K562 (cell line): ENCODE measurements at regions not wholly inside any gene's neighbourhood (a gene's known extent, or its start where the extent isn't known, plus 50 kb on each side); places are given as distances from the start of the nearest gene placed in this dataset.

Source experiments
- ATAC-seq: fragments of 200-7000 bp; cut with Tn5 transposase; 3 replicates; pipeline ENCODE4 v1.9.1; 2020; ENCODE audit warnings: moderate library complexity
- BruUV-seq: library from RNA; stranded (reverse); fragments of 400-500 nt; replicated peaks from 2 replicates; lab custom pipeline; 2021; lab: Mats Ljungman, UMichigan
- CTCF ChIA-PET: fragments of 300-600 bp; formaldehyde crosslinking; extraction: SDS; loops from one replicate; lab custom pipeline; 2021; ENCODE audit warnings: low intra/inter-chr PET ratio; lab: Yijun Ruan, JAX
- POLR2A ChIA-PET: fragments of 300-600, 350-650 bp; sonication (Branson Sonifier 250); formaldehyde crosslinking; extraction: SDS; loops from one replicate; lab custom pipeline; 2021; ENCODE audit warnings: antibody characterized with exemption, inconsistent platforms; lab: Yijun Ruan, JAX
- DNase-seq, 4 experiments: peaks; one replicate each; pipeline versions ENCODE4 v3.0.0 to v3.0.0-alpha.2; 2011 to 2018; ENCODE audit warnings: low spot score in 3 of 4, mixed read lengths in 3 of 4; ENCODE audit errors: extremely low read depth in 1 of 4
- FAIRE-seq: peaks from 2 replicates; lab custom pipeline; 2011; peaks lifted over from hg19 to GRCh38; lab: Jason Lieb, UNC
- H2AFZ ChIP-seq: 2 replicates; pipeline ENCODE4 v1.6.0; 2011; ENCODE audit warnings: low read depth, low read length, control low read depth, inconsistent platforms
- H3K27ac ChIP-seq: fragments of 200-600 bp; 3 replicates; pipeline ENCODE4 v1.8.0; 2011; ENCODE audit warnings: low read depth, mild to moderate bottlenecking, control low read depth, inconsistent platforms, low read length, moderate library complexity, mixed read lengths; ENCODE audit errors: extremely low read depth
- H3K27me3 ChIP-seq, 2 experiments: fragments of 300-600 bp in 1 of 2; 2 replicates in 1 of 2; 3 replicates in 1 of 2; pipeline versions ENCODE4 v1.6.0 to v1.8.0; 2011; ENCODE audit warnings: inconsistent platforms in 2 of 2, low read length in 2 of 2, mild to moderate bottlenecking in 1 of 2, mixed read lengths in 1 of 2, moderate library complexity in 1 of 2; ENCODE audit not compliant: control insufficient read depth in 2 of 2, insufficient read depth in 2 of 2
- H3K36me3 ChIP-seq: fragments of 300-600 bp; 3 replicates; pipeline ENCODE4 v1.8.0; 2011; ENCODE audit warnings: mild to moderate bottlenecking, low read length, inconsistent platforms; ENCODE audit not compliant: control insufficient read depth, insufficient read depth
- H3K4me1 ChIP-seq, 2 experiments: fragments of 200-600 bp in 1 of 2; replicated peaks in 1 of 2; 2 replicates in 1 of 2; 3 replicates in 1 of 2; pipeline versions ENCODE4 v1.5.1 to v1.8.0; 2011; ENCODE audit warnings: inconsistent platforms in 2 of 2, low read length in 2 of 2, mild to moderate bottlenecking in 1 of 2, mixed read lengths in 1 of 2, moderate library complexity in 1 of 2; ENCODE audit not compliant: control insufficient read depth in 2 of 2, insufficient read depth in 2 of 2
- H3K4me2 ChIP-seq: 2 replicates; pipeline ENCODE4 v1.6.1; 2011; ENCODE audit warnings: low read length, control low read depth, inconsistent platforms, mixed read lengths; ENCODE audit not compliant: insufficient read depth
- H3K4me3 ChIP-seq: fragments of 200-600 bp; sonication (generic), shearing (Covaris generic); 2 replicates; pipeline ENCODE4 v1.5.1; 2016; ENCODE audit warnings: control low read depth, inconsistent platforms
- H3K79me2 ChIP-seq: fragments of 200-600 bp; 3 replicates; pipeline ENCODE4 v1.8.0; 2011; ENCODE audit warnings: low read length, inconsistent platforms; ENCODE audit not compliant: control insufficient read depth, insufficient read depth
- H3K9ac ChIP-seq, 2 experiments: 2 replicates each; pipeline versions ENCODE4 v1.6.0 to v1.6.1; 2011; ENCODE audit warnings: low read depth in 2 of 2, low read length in 2 of 2, control low read depth in 1 of 2, inconsistent platforms in 1 of 2, mild to moderate bottlenecking in 1 of 2, mixed read lengths in 1 of 2; ENCODE audit not compliant: insufficient read depth in 1 of 2
- H3K9me1 ChIP-seq: one replicate; pipeline ENCODE4 v1.6.0; 2011; ENCODE audit warnings: inconsistent platforms, mild to moderate bottlenecking, low read length, moderate library complexity; ENCODE audit not compliant: control insufficient read depth, insufficient read depth
- H3K9me3 ChIP-seq: replicated peaks from 2 replicates; pipeline ENCODE4 v1.5.1; 2011; ENCODE audit warnings: low read depth, low read length, inconsistent platforms; ENCODE audit not compliant: control insufficient read depth, insufficient read depth
- H4K20me1 ChIP-seq: replicated peaks from 2 replicates; pipeline ENCODE4 v1.6.1; 2011; ENCODE audit warnings: low read length, inconsistent platforms, mixed read lengths; ENCODE audit not compliant: control insufficient read depth, insufficient read depth
- ARID1B ChIP-seq: fragments of 450-650 bp; IDR thresholded peaks from 2 replicates; pipeline ENCODE4 v1.6.1; 2016; ENCODE audit warnings: antibody characterized with exemption, mild to moderate bottlenecking, inconsistent platforms
- ATF7 ChIP-seq: fragments of 450-650 bp; IDR thresholded peaks from 2 replicates; pipeline ENCODE4 v1.7.1; 2014; ENCODE audit warnings: mild to moderate bottlenecking, moderate library complexity
- CC2D1A ChIP-seq: fragments of 450-650 bp; IDR thresholded peaks from 2 replicates; pipeline ENCODE4 v1.6.1; 2017; ENCODE audit warnings: mild to moderate bottlenecking
- CREBBP ChIP-seq: IDR thresholded peaks from one replicate; pipeline ENCODE4 v1.6.1; 2012; ENCODE audit warnings: low read depth, mild to moderate bottlenecking, control low read depth, inconsistent platforms, low read length
- CTCF ChIP-seq, 3 experiments: IDR thresholded peaks in 2 of 3; conservative IDR thresholded peaks in 1 of 3; 2 replicates each; pipeline ENCODE4 v1.5.1; 2011 to 2012; ENCODE audit warnings: low read length in 3 of 3, mild to moderate bottlenecking in 3 of 3, control low read depth in 2 of 3, improper control_type of control experiment in 1 of 3, inconsistent platforms in 1 of 3, low read depth in 1 of 3, mixed read lengths in 1 of 3, moderate library complexity in 1 of 3; ENCODE audit not compliant: insufficient read depth in 2 of 3
- DPF2 ChIP-seq: fragments of 450-650 bp; IDR thresholded peaks from 2 replicates; pipeline ENCODE4 v1.6.1; 2016
- GATAD2A ChIP-seq: fragments of 450-650 bp; IDR thresholded peaks from 2 replicates; pipeline ENCODE4 v1.6.1; 2017
- GTF2F1 ChIP-seq: IDR thresholded peaks from 2 replicates; pipeline ENCODE4 v1.6.1; 2011; ENCODE audit warnings: low read depth, low read length, improper control_type of control experiment
- HMBOX1 ChIP-seq: sonication (generic); IDR thresholded peaks from 2 replicates; pipeline ENCODE4 v1.6.1; 2016
- NFE2L1 ChIP-seq: fragments of 450-650 bp; IDR thresholded peaks from 2 replicates; pipeline ENCODE4 v1.6.1; 2016; ENCODE audit warnings: missing genetic modification characterization, low read depth, mild to moderate bottlenecking, missing compliant biosample characterization, moderate library complexity, borderline replicate concordance
- NFXL1 ChIP-seq: fragments of 450-650 bp; formaldehyde crosslinking; IDR thresholded peaks from 2 replicates; pipeline ENCODE4 v1.4.0; 2021; ENCODE audit warnings: mild to moderate bottlenecking
- NR1H2 ChIP-seq: sonication (generic); formaldehyde crosslinking; IDR thresholded peaks from 2 replicates; pipeline ENCODE4 v1.4.0; 2020; ENCODE audit warnings: mild to moderate bottlenecking, missing genetic modification reagents
- PKNOX1 ChIP-seq: fragments of 450-650 bp; IDR thresholded peaks from 2 replicates; pipeline ENCODE4 v1.6.1; 2016
- SLC30A9 ChIP-seq: fragments of 250-450 bp; sonication (Bioruptor Pico); IDR thresholded peaks from 2 replicates; pipeline ENCODE4 v1.8.0; 2022; ENCODE audit warnings: mild to moderate bottlenecking, moderate library complexity
- SMARCA5 ChIP-seq: fragments of 450-650 bp; IDR thresholded peaks from 2 replicates; pipeline ENCODE4 v1.6.1; 2016
- SNAPC5 ChIP-seq: fragments of 250-450 bp; sonication (Bioruptor Pico); IDR thresholded peaks from 2 replicates; pipeline ENCODE4 v1.8.0; 2021; ENCODE audit warnings: moderate library complexity, mild to moderate bottlenecking, inconsistent platforms
- SPI1 ChIP-seq: IDR thresholded peaks from 2 replicates; pipeline ENCODE4 v1.6.1; 2011; ENCODE audit warnings: low read depth, low read length, control low read depth, borderline replicate concordance
- TAF7 ChIP-seq: fragments of 450-650 bp; IDR thresholded peaks from 2 replicates; pipeline ENCODE4 v1.6.1; 2016; ENCODE audit warnings: missing genetic modification characterization, missing compliant biosample characterization
- TCF3 ChIP-seq: sonication (generic); formaldehyde crosslinking; IDR thresholded peaks from 2 replicates; pipeline ENCODE4 v1.4.0; 2020; ENCODE audit warnings: mild to moderate bottlenecking, missing genetic modification reagents
- ZBTB8A ChIP-seq: fragments of 450-650 bp; IDR thresholded peaks from 2 replicates; pipeline ENCODE4 v1.6.1; 2018; ENCODE audit warnings: mild to moderate bottlenecking, moderate library complexity; ENCODE audit not compliant: partially characterized antibody
- ZSCAN29 ChIP-seq: fragments of 450-650 bp; IDR thresholded peaks from 2 replicates; pipeline ENCODE4 v1.6.1; 2017
- WGBS: fragments of 100-300 bp; shearing (Covaris generic); methylation state at CpG from one replicate; pipeline ENCODE4 v1.1.6; 2016; ENCODE audit warnings: low coverage, mixed read lengths; ENCODE audit not compliant: insufficient coverage; ENCODE audit errors: missing lambda C conversion rate; 5-methylcytosine and 5-hydroxymethylcytosine counted together
- in situ Hi-C: fragments of 300-500 bp; cut with MboI; formaldehyde crosslinking; loops from 4 replicates; pipeline ENCODE4 v1.15.0; 2018; ENCODE audit warnings: inconsistent platforms, mixed read lengths
- intact Hi-C: fragments of 100-400 bp; cut with micrococcal nuclease; formaldehyde crosslinking; loops from 2 replicates; pipeline ENCODE4 v1.14.2; 2022
- TF ChIP-seq, protein P1 (sequence below): fragments of 450-650 bp; formaldehyde crosslinking; IDR thresholded peaks from 2 replicates; pipeline ENCODE4 v1.4.0; 2020; ENCODE audit warnings: mild to moderate bottlenecking

DNA sequence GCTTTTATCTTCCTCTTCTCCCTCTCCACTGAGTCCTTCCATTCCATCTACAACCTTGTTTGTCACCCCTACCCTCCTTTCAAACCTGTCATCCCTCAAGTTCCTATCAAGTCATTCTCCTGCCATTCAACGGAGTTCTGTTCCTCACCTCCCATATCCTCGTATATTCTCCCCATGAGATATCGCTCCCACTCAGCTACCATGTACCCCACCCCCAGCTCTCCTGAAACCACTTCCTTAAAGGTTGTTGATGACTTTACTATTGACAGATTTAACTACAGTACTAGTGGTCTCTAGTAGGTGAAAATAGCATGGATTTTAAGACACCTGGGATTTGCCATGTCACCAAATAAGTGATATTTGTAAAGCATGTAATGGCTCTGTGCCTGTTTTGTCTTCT is 107.4 kb upstream of the BARHL2 start:
- H3K4me1 ChIP-seq: peaks cover 4 to 38% of the 10 kb centered on the region in 2 experiments; a peak in 4 of 5 replicates
- no TSS peak for BruUV-seq
- DNase-seq (peak in 2 of 4 experiments; percentile 34 to 41), FAIRE-seq (no peak), ATAC-seq (peak; percentile 37; the same call in 2 of the 3 replicates)
- no peak overlapping the region for H3K4me3 ChIP-seq
- H3K9ac ChIP-seq: no peak overlapping the region
- no peaks in the 10 kb centered on the region for H3K9me3 ChIP-seq
- H3K27me3 ChIP-seq: no peaks in the 10 kb centered on the region
- no peaks in the 10 kb centered on the region for H3K79me2 ChIP-seq
- H4K20me1 ChIP-seq: no peaks in the 10 kb centered on the region; the same call in 1 of the 2 replicates
- 0% methylated on average over 3 of the region's 3 CpGs for WGBS
- no peak overlapping the region for H3K27ac ChIP-seq
- in situ Hi-C loops: no loop called here
- ChIA-PET POLR2A (no interaction called here), CTCF (no interaction called here)
- H3K4me2 ChIP-seq: peak overlapping the region; percentile 5; the same call in 1 of the 2 replicates
- no peaks in the 10 kb centered on the region for H3K36me3 ChIP-seq
- peak; percentile 39; the same call in 1 of the 2 replicates for TF ChIP-seq ARID1B
- no peak for TF ChIP-seq NR1H2 (CRISPR knock-in tag)
- TF ChIP-seq NFE2L1 (tag): no peak
- TF ChIP-seq SLC30A9: no peak
- peak; percentile 53 for TF ChIP-seq PKNOX1
- TF ChIP-seq ZSCAN29: no peak
- TF ChIP-seq SPI1: peak; percentile 68; the same call in 1 of the 2 replicates
- TF ChIP-seq SNAPC5: no peak
- no peak for TF ChIP-seq GTF2F1
- TF ChIP-seq TCF3 (CRISPR knock-in tag): 0 out of 2 replicates have a peak, but pooled peaks have one; percentile 23
- TF ChIP-seq CREBBP: no peak
- TF ChIP-seq HMBOX1: peak; percentile 64; the same call in 1 of the 2 replicates
- TF ChIP-seq TAF7 (tag): no peak
- TF ChIP-seq CTCF (IDR thresholded peaks at IDR 0.05 in 2 of 3, conservative IDR thresholded peaks at IDR 0.05 in 1 of 3; ENCODE audit: insufficient read depth in 2 of 3, low read depth in 1 of 3, low read length in 3 of 3): no peak
- no peak for TF ChIP-seq SMARCA5
- TF ChIP-seq, protein P1, sequence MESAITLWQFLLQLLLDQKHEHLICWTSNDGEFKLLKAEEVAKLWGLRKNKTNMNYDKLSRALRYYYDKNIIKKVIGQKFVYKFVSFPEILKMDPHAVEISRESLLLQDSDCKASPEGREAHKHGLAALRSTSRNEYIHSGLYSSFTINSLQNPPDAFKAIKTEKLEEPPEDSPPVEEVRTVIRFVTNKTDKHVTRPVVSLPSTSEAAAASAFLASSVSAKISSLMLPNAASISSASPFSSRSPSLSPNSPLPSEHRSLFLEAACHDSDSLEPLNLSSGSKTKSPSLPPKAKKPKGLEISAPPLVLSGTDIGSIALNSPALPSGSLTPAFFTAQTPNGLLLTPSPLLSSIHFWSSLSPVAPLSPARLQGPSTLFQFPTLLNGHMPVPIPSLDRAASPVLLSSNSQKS (CRISPR knock-in tag): no peak
- no peak for TF ChIP-seq GATAD2A
- TF ChIP-seq ZBTB8A: no peak
- no peak for TF ChIP-seq ATF7
- no peak for TF ChIP-seq CC2D1A
- no peak for TF ChIP-seq NFXL1 (CRISPR knock-in tag)
- peak; percentile 34; the same call in 1 of the 2 replicates for TF ChIP-seq DPF2
- no peak overlapping the region for H2AFZ ChIP-seq
- intact Hi-C loops: no loop called here
- H3K9me1 ChIP-seq: peaks cover 2% of the 10 kb centered on the region
